HL-60 (cell line): ENCODE measurements at regions not wholly inside any gene's neighbourhood (a gene's known extent, or its start where the extent isn't known, plus 50 kb on each side); places are given as distances from the start of the nearest gene placed in this dataset.

Experiments
- DNase-seq, 2 experiments: peaks; one replicate each; pipeline ENCODE4 v3.0.0-alpha.2; 2010 to 2020; ENCODE audit warnings: low read depth in 1 of 2, low spot score in 1 of 2
- H3K27ac ChIP-seq: fragments of 250-450 bp; sonication (Bioruptor Pico); replicated peaks from 2 replicates; pipeline ENCODE4 v1.5.1; 2020; ENCODE audit warnings: mild to moderate bottlenecking, moderate library complexity
- H3K27me3 ChIP-seq: fragments of 250-450 bp; sonication (Bioruptor Pico); 2 replicates; pipeline ENCODE4 v1.5.1; 2021; ENCODE audit warnings: mild to moderate bottlenecking, moderate library complexity; ENCODE audit not compliant: insufficient read depth, poor library complexity, severe bottlenecking
- H3K4me3 ChIP-seq: replicated peaks from 2 replicates; pipeline ENCODE4 v1.5.1; 2011; ENCODE audit warnings: mild to moderate bottlenecking, control low read depth, low read length; ENCODE audit not compliant: insufficient read depth
- GABPA ChIP-seq: IDR thresholded peaks from 2 replicates; pipeline ENCODE4 v1.6.1; 2012; ENCODE audit warnings: low read depth
- POLR2AphosphoS5 ChIP-seq: IDR thresholded peaks from 2 replicates; pipeline ENCODE4 v1.6.1; 2012; ENCODE audit warnings: low read depth
- SPI1 ChIP-seq: IDR thresholded peaks from 2 replicates; pipeline ENCODE4 v1.6.1; 2012; ENCODE audit warnings: low read depth, mild to moderate bottlenecking, borderline replicate concordance
- TF ChIP-seq, protein P1 (sequence below): IDR thresholded peaks from 2 replicates; pipeline ENCODE4 v1.6.1; 2012; ENCODE audit warnings: low read depth; ENCODE audit not compliant: insufficient replicate concordance
- TF ChIP-seq, protein P2 (sequence below): IDR thresholded peaks from one replicate; pipeline ENCODE4 v1.5.1; 2011; ENCODE audit warnings: low read length, control low read depth, inconsistent platforms; ENCODE audit not compliant: insufficient read depth

DNA sequence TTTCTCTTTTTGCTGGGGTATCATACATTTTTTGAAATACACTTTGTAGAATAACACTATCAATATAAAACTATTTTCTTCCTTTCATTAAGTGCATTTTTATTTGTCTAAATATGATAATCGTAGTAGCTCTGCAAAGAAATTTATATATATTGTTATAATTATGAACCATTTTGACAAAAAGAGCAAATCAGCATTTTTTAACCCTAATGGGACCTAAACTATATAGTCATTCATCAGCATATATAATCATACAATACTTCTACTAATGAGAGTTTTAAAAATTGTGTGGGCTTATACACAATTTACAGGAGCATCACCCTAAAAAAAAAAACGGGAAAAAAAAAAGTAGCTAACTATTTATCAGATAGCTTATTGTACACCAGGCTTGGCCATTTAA is 329.7 kb upstream of the TYRP1 start:
- Histone ChIP-seq H3K4me3 (no peak overlapping the region), H3K27me3 (no peaks in the 10 kb centered on the region), H3K27ac (no peak overlapping the region)
- TF ChIP-seq POLR2AphosphoS5 (no peak), SPI1 (no peak), GABPA (no peak)
- TF ChIP-seq, protein P1, sequence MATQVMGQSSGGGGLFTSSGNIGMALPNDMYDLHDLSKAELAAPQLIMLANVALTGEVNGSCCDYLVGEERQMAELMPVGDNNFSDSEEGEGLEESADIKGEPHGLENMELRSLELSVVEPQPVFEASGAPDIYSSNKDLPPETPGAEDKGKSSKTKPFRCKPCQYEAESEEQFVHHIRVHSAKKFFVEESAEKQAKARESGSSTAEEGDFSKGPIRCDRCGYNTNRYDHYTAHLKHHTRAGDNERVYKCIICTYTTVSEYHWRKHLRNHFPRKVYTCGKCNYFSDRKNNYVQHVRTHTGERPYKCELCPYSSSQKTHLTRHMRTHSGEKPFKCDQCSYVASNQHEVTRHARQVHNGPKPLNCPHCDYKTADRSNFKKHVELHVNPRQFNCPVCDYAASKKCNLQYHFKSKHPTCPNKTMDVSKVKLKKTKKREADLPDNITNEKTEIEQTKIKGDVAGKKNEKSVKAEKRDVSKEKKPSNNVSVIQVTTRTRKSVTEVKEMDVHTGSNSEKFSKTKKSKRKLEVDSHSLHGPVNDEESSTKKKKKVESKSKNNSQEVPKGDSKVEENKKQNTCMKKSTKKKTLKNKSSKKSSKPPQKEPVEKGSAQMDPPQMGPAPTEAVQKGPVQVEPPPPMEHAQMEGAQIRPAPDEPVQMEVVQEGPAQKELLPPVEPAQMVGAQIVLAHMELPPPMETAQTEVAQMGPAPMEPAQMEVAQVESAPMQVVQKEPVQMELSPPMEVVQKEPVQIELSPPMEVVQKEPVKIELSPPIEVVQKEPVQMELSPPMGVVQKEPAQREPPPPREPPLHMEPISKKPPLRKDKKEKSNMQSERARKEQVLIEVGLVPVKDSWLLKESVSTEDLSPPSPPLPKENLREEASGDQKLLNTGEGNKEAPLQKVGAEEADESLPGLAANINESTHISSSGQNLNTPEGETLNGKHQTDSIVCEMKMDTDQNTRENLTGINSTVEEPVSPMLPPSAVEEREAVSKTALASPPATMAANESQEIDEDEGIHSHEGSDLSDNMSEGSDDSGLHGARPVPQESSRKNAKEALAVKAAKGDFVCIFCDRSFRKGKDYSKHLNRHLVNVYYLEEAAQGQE, result no peak
- TF ChIP-seq, protein P2, sequence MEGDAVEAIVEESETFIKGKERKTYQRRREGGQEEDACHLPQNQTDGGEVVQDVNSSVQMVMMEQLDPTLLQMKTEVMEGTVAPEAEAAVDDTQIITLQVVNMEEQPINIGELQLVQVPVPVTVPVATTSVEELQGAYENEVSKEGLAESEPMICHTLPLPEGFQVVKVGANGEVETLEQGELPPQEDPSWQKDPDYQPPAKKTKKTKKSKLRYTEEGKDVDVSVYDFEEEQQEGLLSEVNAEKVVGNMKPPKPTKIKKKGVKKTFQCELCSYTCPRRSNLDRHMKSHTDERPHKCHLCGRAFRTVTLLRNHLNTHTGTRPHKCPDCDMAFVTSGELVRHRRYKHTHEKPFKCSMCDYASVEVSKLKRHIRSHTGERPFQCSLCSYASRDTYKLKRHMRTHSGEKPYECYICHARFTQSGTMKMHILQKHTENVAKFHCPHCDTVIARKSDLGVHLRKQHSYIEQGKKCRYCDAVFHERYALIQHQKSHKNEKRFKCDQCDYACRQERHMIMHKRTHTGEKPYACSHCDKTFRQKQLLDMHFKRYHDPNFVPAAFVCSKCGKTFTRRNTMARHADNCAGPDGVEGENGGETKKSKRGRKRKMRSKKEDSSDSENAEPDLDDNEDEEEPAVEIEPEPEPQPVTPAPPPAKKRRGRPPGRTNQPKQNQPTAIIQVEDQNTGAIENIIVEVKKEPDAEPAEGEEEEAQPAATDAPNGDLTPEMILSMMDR, result no peak
- no peak for DNase-seq

DNA sequence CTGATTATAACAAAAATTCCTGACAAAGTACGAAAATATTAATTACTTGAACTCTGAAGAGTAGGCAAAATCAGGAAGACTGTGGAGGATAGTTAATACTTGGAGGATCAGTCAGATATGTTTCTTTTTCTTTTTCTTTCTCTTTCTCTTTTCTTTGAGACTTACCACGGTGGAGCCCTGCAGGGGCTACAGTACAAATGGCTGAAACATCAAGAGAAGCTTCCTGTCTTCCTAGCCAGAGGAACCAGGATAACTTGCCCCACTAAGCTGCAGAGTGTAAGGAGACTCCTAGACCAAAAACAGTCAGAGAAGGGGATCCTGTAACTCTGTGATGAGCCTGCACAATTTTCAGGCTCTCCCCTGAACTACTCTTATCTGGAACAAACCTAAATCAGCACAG is 324.6 kb upstream of the TYRP1 start:
- no peak for DNase-seq
- TF ChIP-seq, protein P2, result no peak

DNA sequence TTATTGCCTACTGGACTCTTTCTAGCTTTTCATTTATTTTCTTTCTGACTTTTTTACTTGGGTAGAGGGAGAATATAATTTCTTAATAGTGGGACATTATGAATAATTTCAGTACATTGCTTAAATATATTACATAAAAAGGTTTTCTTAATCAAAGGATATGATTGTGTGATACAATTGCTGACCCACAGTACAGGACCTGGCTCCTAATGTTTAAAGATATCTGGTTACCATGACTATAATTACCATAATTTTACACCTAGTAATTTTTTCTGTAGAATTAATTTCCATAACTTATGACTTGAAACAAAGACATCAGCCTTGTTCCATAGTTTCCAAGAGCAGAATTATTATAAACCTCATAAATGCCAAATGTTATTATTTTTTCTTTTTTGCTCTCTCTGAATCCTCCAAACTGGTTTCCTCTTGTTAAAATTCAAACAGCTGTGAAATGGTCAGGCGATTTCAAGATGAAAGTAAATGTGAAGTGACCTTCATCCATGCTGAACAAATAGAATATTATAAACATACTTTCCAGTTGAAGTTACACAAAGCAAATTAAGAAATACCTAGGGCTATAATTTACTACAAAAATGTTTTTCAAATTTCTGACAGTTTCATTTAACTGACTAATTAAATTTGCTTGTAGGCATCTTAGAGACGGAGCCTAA is 301.2 kb upstream of the TYRP1 start:
- H3K27ac ChIP-seq, result no peak overlapping the region
- DNase-seq, result no peak
- TF ChIP-seq SPI1 (no peak), POLR2AphosphoS5 (no peak), GABPA (no peak)
- TF ChIP-seq, protein P1, result no peak
- TF ChIP-seq, protein P2, result no peak
- no peak overlapping the region for H3K4me3 ChIP-seq
- no peaks in the 10 kb centered on the region for H3K27me3 ChIP-seq

More for the DNA sequence above, 324.6 kb upstream of the TYRP1 start:
- Histone ChIP-seq H3K27me3 (no peaks in the 10 kb centered on the region), H3K27ac (no peak overlapping the region), H3K4me3 (no peak overlapping the region)

DNA sequence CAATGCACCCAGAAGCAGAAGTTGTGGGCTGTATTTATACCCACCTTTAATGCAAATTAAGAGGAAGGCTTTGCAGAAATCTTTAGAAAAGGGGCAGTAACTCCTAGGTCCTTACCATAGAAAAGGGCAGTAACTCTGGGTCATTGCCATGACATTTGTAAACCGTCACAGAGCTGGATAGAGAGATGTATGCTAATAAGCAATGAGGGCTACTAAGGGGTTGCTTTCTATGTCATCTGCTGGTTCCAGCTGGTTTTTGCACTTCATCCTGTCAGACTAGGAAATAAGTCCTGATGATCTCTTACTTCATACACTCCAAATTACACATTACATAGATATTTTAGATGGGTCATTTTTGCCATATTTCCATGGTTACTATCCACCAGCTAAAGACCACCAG is 299.1 kb upstream of the TYRP1 start:
- Histone ChIP-seq H3K27me3 (no peaks in the 10 kb centered on the region), H3K27ac (no peak overlapping the region), H3K4me3 (no peak overlapping the region)
- TF ChIP-seq GABPA (no peak), SPI1 (no peak), POLR2AphosphoS5 (no peak)
- TF ChIP-seq, protein P2, result no peak
- TF ChIP-seq, protein P1, result no peak
- DNase-seq, result no peak
